H1 (cell line): ENCODE measurements at regions not wholly inside any gene's neighbourhood (a gene's known extent, or its start where the extent isn't known, plus 50 kb on each side); places are given as distances from the start of the nearest gene placed in this dataset.

Experiments
- JUN ChIP-seq: IDR thresholded peaks from 2 replicates; pipeline ENCODE4 v1.6.1; 2011; ENCODE audit warnings: low read depth, mild to moderate bottlenecking, improper control_type of control experiment, low read length
- RFX5 ChIP-seq: IDR thresholded peaks from 2 replicates; pipeline ENCODE4 v1.6.1; 2011; ENCODE audit warnings: low read depth, low read length, improper control_type of control experiment, borderline replicate concordance

GRCh38 chr6:140205795-140206593 lies 831.5 kb upstream of the CITED2 start (continued):
- TF ChIP-seq JUN: no peak
- TF ChIP-seq RFX5: no peak
